Ascending aorta (tissue), 2 donors: ENCODE measurements at regions not wholly inside any gene's neighbourhood (a gene's known extent, or its start where the extent isn't known, plus 50 kb on each side); places are given as distances from the start of the nearest gene placed in this dataset.
"Not testable (repeated sequence)": the region's sequence is repeated elsewhere in the genome, so short reads cannot be mapped to it uniquely, and the experiment has no call there.

ENCODE experiments used
- DNase-seq, 2 donors: peaks; one replicate each; pipeline ENCODE4 v3.0.0-alpha.2; 2019; ENCODE audit warnings: low spot score in 2 of 2
- H3K27ac ChIP-seq, 2 donors: fragments of 200-600 bp; sonication (generic); one replicate each; pipeline ENCODE4 v1.5.1; 2016 to 2017; ENCODE audit warnings: mild to moderate bottlenecking in 1 of 2
- H3K27me3 ChIP-seq: fragments of 200-600 bp; sonication (generic); one replicate; pipeline ENCODE4 v1.5.1; 2017
- H3K36me3 ChIP-seq, 2 donors: fragments of 200-600 bp; sonication (generic); one replicate each; pipeline ENCODE4 v1.5.1; 2016
- H3K4me1 ChIP-seq, 2 donors: fragments of 200-600 bp; sonication (generic); one replicate each; pipeline ENCODE4 v1.5.1; 2016 to 2017; ENCODE audit warnings: mild to moderate bottlenecking in 1 of 2
- H3K4me3 ChIP-seq, 2 donors: fragments of 200-600 bp; sonication (generic); one replicate each; pipeline ENCODE4 v1.5.1; 2016 to 2017; ENCODE audit warnings: mild to moderate bottlenecking in 1 of 2
- H3K9me3 ChIP-seq, 2 donors: fragments of 200-600 bp; sonication (generic); one replicate each; pipeline ENCODE4 v1.5.1; 2016
- intact Hi-C: fragments of 100-400 bp; cut with DNase I; formaldehyde crosslinking; loops from one replicate; pipeline ENCODE4 v1.15.1; 2023
- TF ChIP-seq, protein P1 (sequence below), 3 experiments: fragments of 200-600 bp in 2 of 3; fragments of 450-650 bp in 1 of 3; sonication (generic) in 2 of 3; IDR thresholded peaks; one replicate each; pipeline ENCODE4 v1.5.1; 2016 to 2019; ENCODE audit warnings: antibody characterized with exemption in 3 of 3, mild to moderate bottlenecking in 1 of 3, moderate library complexity in 1 of 3

DNA sequence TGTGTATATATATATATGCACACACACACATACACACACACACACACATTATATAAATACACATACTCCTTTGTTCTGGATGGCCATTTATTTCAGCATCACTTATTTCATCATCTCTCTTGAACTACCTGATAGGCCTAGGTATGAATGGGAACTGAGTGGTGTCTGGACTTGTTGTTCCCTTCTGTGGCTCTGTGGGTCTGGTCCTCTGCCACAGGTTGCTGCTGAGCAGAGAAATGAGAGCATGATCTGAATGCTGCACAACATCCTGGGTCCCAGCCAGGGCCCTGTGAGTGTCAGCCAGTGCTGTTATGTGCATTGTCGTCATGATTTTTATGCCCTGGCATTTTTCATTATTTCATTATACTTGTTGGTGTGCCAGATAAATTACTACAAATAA is 116.3 kb downstream of the CDRT15L2 start:
- H3K36me3 ChIP-seq, H3K27ac ChIP-seq, H3K9me3 ChIP-seq, intact Hi-C loops, H3K27me3 ChIP-seq, H3K4me1 ChIP-seq, H3K4me3 ChIP-seq, DNase-seq: not testable (repeated sequence)

DNA sequence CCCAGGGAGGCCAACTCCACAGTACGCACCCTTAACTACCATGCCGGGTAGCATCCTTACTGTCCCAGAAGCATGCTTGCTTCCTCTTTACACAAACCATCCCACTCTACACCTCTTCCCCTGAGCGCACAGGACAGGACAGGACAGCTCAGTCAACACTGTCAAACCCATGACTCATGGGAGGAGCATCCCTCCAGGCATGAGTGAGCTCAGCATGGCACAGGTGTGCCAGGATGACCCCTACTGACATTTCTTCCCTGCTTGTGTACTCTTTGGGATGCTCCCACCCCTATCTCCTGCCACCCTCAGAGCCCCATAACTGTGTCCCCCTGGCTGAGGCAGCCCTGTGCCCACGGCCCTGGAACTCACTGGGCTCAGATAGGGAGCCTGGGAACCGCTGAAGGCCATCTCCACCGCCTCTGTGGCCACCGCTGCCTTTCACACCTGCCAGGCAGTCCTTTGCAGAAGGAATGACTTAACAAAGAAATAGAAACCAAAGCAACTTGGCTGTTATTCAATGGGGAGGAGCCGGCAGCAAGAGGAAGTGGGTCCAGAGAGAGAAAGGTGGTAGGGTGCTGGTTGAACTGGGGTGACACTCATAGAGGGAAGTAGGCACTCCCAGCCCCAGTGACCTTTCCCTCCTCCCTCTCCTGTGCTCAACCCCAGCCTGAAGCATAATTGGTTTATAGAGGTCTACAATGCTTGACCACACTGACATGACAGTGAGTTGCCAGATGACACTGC is 119.1 kb downstream of the CDRT15L2 start:
- DNase-seq, intact Hi-C loops, H3K9me3 ChIP-seq, H3K4me1 ChIP-seq, H3K4me3 ChIP-seq, H3K36me3 ChIP-seq, H3K27me3 ChIP-seq, H3K27ac ChIP-seq: not testable (repeated sequence)

DNA sequence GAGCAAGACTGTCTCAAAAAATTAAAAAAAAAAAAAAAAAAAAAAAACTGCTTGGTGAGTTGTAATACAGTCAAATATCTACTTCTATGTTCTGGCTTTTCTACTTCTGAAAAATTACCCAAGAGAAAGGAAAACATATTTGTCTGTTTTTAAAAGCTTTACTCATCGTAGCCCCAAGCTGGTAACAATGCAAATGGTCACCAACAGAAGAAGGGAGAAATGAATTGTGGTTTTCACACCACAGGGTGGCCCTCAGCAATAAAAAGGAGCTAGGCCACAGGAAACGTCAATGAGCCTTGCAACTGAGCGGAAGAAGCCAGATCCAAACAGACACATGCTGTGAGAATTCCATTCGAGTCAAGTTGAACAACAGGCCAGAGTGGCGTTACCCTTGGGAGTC is 121.0 kb downstream of the CDRT15L2 start:
- H3K9me3 ChIP-seq, H3K27me3 ChIP-seq, intact Hi-C loops, H3K27ac ChIP-seq, H3K4me1 ChIP-seq, DNase-seq, H3K4me3 ChIP-seq, H3K36me3 ChIP-seq: not testable (repeated sequence)

DNA sequence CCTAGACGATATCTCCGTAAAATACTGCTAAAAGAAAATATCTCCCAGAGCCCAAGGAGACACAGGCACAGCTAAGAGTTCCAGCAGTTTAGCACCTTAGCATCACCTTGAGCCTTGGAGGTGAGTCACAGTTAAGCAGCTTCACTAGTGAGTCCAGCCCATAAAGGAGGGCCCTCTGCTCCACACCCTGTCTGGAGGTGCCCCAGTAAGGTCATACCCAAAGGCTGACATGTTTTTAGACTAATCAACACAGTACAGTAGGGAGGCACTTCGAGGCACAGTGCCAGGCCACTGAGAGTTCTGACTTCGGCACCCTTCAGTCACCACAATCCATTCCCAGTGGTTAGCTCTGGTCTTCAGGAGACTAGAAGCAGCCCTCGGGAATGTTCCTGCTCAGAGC is 121.8 kb downstream of the CDRT15L2 start:
- H3K27ac ChIP-seq, H3K4me3 ChIP-seq, H3K4me1 ChIP-seq, intact Hi-C loops, H3K27me3 ChIP-seq, H3K9me3 ChIP-seq, H3K36me3 ChIP-seq, DNase-seq: not testable (repeated sequence)

DNA sequence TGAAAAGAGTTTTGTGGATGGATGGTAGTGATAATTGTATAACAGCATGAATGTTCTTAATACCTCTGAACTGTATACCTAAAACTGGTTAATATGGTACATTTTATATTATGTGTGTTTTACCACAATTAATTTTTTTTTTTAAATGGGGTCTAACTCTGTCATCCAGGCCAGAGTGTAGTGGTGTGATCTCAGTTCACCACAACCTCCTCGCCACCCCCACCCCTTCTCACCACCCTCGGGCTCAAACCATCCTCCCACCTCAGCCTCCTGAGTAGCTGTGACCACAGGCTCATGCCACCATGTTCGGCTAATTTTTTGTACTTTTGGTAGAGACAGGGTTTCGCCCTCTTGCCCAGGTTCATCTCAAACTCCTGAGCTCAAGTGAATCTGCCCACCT is 123.2 kb downstream of the CDRT15L2 start:
- Histone ChIP-seq H3K4me3 (no peak overlapping the region), H3K27me3 (no peaks in the 10 kb centered on the region), H3K4me1 (no peaks in the 10 kb centered on the region), H3K27ac (no peak overlapping the region), H3K36me3 (no peaks in the 10 kb centered on the region), H3K9me3 (no peaks in the 10 kb centered on the region)
- TF ChIP-seq, protein P1, sequence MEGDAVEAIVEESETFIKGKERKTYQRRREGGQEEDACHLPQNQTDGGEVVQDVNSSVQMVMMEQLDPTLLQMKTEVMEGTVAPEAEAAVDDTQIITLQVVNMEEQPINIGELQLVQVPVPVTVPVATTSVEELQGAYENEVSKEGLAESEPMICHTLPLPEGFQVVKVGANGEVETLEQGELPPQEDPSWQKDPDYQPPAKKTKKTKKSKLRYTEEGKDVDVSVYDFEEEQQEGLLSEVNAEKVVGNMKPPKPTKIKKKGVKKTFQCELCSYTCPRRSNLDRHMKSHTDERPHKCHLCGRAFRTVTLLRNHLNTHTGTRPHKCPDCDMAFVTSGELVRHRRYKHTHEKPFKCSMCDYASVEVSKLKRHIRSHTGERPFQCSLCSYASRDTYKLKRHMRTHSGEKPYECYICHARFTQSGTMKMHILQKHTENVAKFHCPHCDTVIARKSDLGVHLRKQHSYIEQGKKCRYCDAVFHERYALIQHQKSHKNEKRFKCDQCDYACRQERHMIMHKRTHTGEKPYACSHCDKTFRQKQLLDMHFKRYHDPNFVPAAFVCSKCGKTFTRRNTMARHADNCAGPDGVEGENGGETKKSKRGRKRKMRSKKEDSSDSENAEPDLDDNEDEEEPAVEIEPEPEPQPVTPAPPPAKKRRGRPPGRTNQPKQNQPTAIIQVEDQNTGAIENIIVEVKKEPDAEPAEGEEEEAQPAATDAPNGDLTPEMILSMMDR (IDR thresholded peaks at IDR 0.05) = no peak
- no peak for DNase-seq
- intact Hi-C loops = no loop called here

DNA sequence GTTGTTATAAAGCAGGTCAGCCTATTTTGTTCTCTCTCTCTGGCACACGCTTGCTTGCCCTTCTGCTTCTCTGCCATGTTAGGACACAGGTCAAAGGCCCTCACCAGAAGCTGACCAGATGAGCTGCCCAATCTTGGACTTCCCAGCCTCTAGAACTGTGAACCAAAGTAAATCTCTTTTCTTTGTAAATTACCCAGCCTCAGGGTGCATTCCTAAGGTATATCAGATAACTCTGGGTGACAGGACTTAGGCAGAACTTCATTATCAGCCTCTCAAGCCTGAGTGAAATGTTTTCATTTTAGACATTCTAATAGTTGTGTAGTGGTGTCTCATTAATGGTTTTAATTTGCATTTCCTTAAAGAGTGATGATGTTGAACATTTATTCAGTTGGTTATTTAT is 124.3 kb downstream of the CDRT15L2 start:
- TF ChIP-seq, protein P1 (IDR thresholded peaks at IDR 0.05) = no peak
- H3K27ac ChIP-seq = no peak overlapping the region
- intact Hi-C loops = no loop called here
- H3K27me3 ChIP-seq = no peaks in the 10 kb centered on the region
- DNase-seq = no peak
- H3K4me1 ChIP-seq = no peaks in the 10 kb centered on the region
- H3K4me3 ChIP-seq = no peak overlapping the region
- H3K36me3 ChIP-seq = no peaks in the 10 kb centered on the region
- no peaks in the 10 kb centered on the region for H3K9me3 ChIP-seq

DNA sequence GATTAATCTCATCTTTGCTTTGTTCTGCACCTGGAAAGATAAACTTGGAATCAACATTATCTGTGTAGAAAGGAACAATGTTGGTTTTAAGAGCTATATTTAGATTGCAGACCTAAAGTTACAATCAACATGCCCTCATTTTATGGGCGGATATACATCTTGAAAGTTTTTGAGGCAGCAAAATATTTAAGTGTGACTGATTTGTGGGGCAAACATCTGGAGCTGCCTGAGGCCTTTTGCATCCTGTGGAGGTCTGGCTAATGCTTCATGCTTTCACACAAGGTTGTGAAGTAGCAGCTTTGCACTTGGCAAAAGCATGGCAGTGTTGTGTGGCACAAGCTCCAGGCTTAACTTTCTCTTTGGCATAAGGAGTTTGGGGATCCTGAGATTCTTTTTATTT is 125.7 kb downstream of the CDRT15L2 start:
- DNase-seq, H3K9me3 ChIP-seq, H3K27ac ChIP-seq, intact Hi-C loops, H3K27me3 ChIP-seq, H3K4me1 ChIP-seq, H3K4me3 ChIP-seq, H3K36me3 ChIP-seq: not testable (repeated sequence)

DNA sequence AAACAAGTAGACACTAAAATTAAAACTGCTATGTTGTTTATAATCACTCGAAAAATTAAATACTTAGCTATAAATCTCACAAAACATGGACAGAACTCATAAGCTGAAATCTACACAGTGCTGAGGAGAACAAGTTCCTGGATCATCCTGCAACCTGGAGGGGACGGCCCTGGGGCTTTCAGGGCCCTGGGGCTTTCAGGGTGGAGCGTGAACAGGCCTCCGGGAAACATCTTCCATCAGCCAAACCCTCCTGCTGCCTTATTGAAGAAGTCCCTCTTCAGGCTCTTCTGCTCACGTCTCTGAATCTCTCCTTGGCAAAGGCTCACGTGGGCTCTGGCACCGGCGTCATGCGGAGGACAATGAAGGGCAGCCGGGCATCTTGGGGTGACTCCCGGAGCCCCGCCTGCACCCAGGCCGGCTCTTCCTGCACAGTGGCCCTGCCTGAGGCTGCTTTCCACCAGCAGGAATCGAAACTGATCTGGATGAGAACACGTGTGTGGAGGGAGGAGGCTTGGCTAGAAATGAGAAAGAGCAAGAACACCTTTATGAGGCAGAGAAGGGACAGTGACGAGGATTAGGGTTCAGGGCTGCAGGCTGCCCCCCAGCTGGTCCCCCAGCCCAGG is 127.3 kb downstream of the CDRT15L2 start:
- Histone ChIP-seq H3K36me3 (no peaks in the 10 kb centered on the region), H3K4me3 (no peak overlapping the region), H3K27ac (no peak overlapping the region), H3K27me3 (no peaks in the 10 kb centered on the region), H3K9me3 (no peaks in the 10 kb centered on the region), H3K4me1 (no peaks in the 10 kb centered on the region)
- DNase-seq = no peak
- TF ChIP-seq, protein P1 (IDR thresholded peaks at IDR 0.05) = no peak
- intact Hi-C loops = no loop called here

DNA sequence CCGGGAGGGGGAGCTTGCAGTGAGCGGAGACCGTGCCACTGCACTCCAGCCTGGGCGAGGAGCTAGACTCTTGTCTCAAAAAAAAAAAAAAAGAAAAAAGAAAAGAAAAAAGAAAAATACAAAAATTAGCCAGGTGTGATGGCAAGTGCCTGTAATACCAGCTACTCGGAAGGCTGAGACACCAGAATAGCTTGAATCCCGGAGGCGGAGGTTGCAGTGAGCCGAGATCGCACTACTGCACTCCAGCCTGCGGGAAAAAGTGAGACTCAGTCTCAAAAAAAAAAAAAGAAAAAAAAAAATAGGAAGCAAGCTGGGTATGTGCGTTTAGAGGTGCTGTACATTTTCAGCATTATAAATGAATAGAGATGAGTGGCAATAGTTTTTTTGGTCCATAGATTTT is 129.3 kb downstream of the CDRT15L2 start:
- H3K9me3 ChIP-seq, DNase-seq, intact Hi-C loops, H3K27ac ChIP-seq, H3K4me1 ChIP-seq, H3K27me3 ChIP-seq, H3K4me3 ChIP-seq, H3K36me3 ChIP-seq: not testable (repeated sequence)

DNA sequence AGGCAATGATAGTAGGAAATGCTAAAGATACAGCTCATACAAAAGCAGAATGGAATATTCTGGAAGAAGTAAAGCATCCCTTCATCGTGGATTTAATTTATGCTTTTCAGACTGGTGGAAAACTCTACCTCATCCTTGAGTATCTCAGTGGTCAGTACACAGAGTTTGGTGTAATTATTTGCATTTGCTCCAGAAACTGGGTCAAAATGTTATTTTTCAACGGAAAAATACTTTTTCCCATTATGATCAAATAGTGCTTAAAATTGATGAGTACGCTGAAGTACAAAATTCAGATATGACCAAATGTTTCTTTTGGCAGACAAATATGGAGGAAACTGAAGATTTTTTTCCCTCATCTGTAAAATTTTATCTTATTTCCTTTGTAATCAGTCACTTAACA is 137.0 kb downstream of the CDRT15L2 start:
- H3K36me3 ChIP-seq, H3K27me3 ChIP-seq, intact Hi-C loops, H3K27ac ChIP-seq, DNase-seq, H3K4me3 ChIP-seq, H3K4me1 ChIP-seq, H3K9me3 ChIP-seq: not testable (repeated sequence)
